ENCODE measurements at regions not wholly inside any gene's neighbourhood (a gene's known extent, or its start where the extent isn't known, plus 50 kb on each side); places are given as distances from the start of the nearest gene placed in this dataset.
A peak's percentile ranks its signal among the peaks of the same experiment; 100 is the strongest.

GRCh38 chr18:23077493-23078256 is 57.6 kb upstream of the CABLES1 start:
- 0 out of 2 replicates have a peak, but pooled peaks have one; percentile 7 for TF ChIP-seq CTCF (IDR thresholded peaks at IDR 0.05; ENCODE audit: low read depth, low read length)
- H3K9me3 ChIP-seq (ENCODE audit: control insufficient read depth, insufficient read depth, low read length), result no peaks in the 10 kb centered on the region
- DNase-seq (ENCODE audit: low read depth, low spot score), result no peak
- no peak overlapping the region for H3K27ac ChIP-seq (ENCODE audit: low read depth, low read length)
- CTCF ChIA-PET, result interaction anchor here (0.5 to 1.8 kb wide), 5 partner anchors 10 to 421 kb away, joined by 3 to 9 read pairs (median 7); no protein-coding TSS in a partner anchor
- no peaks in the 10 kb centered on the region for H3K27me3 ChIP-seq (ENCODE audit: control insufficient read depth, insufficient read depth, low read length)
- POLR2A ChIA-PET, result no interaction called here
- H3K4me3 ChIP-seq (ENCODE audit: low read depth, low read length), result no peak overlapping the region

- Histone ChIP-seq H3K27me3 (ENCODE audit: control insufficient read depth, insufficient read depth, low read length) (no peaks in the 10 kb centered on the region), H3K4me3 (ENCODE audit: low read depth, low read length) (no peak overlapping the region), H3K27ac (ENCODE audit: low read depth, low read length) (no peak overlapping the region), H3K9me3 (ENCODE audit: control insufficient read depth, insufficient read depth, low read length) (no peaks in the 10 kb centered on the region)
- CTCF ChIA-PET, result interaction anchor here (0.9 to 1.7 kb wide), 2 partner anchors 47 to 53 kb away, joined by 3 to 4 read pairs; no protein-coding TSS in a partner anchor
- POLR2A ChIA-PET, result no interaction called here
- TF ChIP-seq CTCF (IDR thresholded peaks at IDR 0.05; ENCODE audit: low read depth, low read length), result no peak
- DNase-seq (ENCODE audit: low read depth, low spot score), result no peak
These were observed 50.2 kb upstream of the CABLES1 start for GRCh38 chr18:23085066-23085465.

Measured in AG04450 (cell line).